ENCODE measurements at regions not wholly inside any gene's neighbourhood (a gene's known extent, or its start where the extent isn't known, plus 50 kb on each side); places are given as distances from the start of the nearest gene placed in this dataset.

DNA sequence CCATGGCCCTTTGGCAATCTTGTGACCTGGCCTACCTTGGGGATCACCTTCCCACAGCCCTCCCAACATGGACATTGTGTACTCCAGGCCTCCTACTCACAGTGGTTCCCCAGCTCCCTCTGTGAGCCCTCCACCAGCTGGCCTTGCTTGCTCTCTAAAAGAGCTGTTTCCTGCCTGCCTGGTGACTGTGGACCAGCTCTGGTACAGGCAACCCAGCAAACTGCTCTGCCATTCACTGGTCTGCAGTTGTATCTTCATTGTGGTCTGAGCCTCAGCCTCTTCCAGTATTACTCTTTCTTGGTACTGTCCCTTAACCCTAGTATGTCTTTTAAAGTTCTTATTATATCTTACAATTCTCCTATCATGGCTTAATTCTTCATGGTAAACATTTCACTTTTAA lies 236.2 kb downstream of the KTN1 start:
- TF ChIP-seq, protein P1, sequence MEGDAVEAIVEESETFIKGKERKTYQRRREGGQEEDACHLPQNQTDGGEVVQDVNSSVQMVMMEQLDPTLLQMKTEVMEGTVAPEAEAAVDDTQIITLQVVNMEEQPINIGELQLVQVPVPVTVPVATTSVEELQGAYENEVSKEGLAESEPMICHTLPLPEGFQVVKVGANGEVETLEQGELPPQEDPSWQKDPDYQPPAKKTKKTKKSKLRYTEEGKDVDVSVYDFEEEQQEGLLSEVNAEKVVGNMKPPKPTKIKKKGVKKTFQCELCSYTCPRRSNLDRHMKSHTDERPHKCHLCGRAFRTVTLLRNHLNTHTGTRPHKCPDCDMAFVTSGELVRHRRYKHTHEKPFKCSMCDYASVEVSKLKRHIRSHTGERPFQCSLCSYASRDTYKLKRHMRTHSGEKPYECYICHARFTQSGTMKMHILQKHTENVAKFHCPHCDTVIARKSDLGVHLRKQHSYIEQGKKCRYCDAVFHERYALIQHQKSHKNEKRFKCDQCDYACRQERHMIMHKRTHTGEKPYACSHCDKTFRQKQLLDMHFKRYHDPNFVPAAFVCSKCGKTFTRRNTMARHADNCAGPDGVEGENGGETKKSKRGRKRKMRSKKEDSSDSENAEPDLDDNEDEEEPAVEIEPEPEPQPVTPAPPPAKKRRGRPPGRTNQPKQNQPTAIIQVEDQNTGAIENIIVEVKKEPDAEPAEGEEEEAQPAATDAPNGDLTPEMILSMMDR (IDR thresholded peaks at IDR 0.05; ENCODE audit: low read depth, low read length, missing input control) = no peak
- no peak for TF ChIP-seq JUND (IDR thresholded peaks at IDR 0.05)
- TF ChIP-seq, protein P2, sequence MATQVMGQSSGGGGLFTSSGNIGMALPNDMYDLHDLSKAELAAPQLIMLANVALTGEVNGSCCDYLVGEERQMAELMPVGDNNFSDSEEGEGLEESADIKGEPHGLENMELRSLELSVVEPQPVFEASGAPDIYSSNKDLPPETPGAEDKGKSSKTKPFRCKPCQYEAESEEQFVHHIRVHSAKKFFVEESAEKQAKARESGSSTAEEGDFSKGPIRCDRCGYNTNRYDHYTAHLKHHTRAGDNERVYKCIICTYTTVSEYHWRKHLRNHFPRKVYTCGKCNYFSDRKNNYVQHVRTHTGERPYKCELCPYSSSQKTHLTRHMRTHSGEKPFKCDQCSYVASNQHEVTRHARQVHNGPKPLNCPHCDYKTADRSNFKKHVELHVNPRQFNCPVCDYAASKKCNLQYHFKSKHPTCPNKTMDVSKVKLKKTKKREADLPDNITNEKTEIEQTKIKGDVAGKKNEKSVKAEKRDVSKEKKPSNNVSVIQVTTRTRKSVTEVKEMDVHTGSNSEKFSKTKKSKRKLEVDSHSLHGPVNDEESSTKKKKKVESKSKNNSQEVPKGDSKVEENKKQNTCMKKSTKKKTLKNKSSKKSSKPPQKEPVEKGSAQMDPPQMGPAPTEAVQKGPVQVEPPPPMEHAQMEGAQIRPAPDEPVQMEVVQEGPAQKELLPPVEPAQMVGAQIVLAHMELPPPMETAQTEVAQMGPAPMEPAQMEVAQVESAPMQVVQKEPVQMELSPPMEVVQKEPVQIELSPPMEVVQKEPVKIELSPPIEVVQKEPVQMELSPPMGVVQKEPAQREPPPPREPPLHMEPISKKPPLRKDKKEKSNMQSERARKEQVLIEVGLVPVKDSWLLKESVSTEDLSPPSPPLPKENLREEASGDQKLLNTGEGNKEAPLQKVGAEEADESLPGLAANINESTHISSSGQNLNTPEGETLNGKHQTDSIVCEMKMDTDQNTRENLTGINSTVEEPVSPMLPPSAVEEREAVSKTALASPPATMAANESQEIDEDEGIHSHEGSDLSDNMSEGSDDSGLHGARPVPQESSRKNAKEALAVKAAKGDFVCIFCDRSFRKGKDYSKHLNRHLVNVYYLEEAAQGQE (IDR thresholded peaks at IDR 0.05) = no peak
- TF ChIP-seq SP1 (IDR thresholded peaks at IDR 0.05) = no peak

Data from liver (tissue), 3 donors.